ENCODE measurements at regions not wholly inside any gene's neighbourhood (a gene's known extent, or its start where the extent isn't known, plus 50 kb on each side); places are given as distances from the start of the nearest gene placed in this dataset.
A peak's percentile ranks its signal among the peaks of the same experiment; 100 is the strongest.

DNA sequence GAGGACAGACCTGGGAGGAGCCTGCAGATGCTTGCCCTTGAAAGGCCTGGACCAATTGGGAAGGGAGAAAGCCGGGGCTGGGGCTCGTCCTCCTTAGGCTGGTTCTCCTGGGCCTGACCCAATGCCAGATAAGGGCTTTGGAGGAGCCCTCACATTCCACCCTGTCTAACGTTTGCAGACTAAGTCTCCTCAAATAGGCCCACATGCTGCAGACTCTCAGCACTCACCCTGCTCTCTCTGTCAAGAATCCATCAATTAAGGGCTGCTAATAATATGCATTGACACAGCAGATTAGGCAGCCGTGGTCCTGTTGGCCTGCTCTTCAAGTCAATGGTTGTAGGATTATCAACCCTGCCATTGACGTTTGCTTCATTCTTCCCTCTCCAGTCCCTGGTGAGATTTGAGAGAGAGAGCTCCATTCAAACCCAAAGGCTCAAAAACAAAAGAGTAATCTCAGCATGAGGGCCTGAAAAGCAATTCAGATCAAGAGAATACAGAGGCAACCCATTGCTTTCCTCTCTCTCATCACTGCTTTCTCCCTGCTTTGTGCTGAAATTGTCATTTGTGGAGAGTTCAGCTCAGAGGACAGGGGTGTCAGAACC lies 167.6 kb downstream of the INSIG2 start:
- no peak for DNase-seq
- H3K27ac Mint-ChIP-seq (ENCODE audit: unreplicated experiment): peak overlapping the region; percentile 36
- H3K9me3 Mint-ChIP-seq (ENCODE audit: unreplicated experiment): no peaks in the 10 kb centered on the region
- TF ChIP-seq, protein P1, sequence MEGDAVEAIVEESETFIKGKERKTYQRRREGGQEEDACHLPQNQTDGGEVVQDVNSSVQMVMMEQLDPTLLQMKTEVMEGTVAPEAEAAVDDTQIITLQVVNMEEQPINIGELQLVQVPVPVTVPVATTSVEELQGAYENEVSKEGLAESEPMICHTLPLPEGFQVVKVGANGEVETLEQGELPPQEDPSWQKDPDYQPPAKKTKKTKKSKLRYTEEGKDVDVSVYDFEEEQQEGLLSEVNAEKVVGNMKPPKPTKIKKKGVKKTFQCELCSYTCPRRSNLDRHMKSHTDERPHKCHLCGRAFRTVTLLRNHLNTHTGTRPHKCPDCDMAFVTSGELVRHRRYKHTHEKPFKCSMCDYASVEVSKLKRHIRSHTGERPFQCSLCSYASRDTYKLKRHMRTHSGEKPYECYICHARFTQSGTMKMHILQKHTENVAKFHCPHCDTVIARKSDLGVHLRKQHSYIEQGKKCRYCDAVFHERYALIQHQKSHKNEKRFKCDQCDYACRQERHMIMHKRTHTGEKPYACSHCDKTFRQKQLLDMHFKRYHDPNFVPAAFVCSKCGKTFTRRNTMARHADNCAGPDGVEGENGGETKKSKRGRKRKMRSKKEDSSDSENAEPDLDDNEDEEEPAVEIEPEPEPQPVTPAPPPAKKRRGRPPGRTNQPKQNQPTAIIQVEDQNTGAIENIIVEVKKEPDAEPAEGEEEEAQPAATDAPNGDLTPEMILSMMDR (IDR thresholded peaks at IDR 0.05; ENCODE audit: partially characterized antibody, unreplicated experiment): no peak
- no peaks in the 10 kb centered on the region for H3K36me3 Mint-ChIP-seq (ENCODE audit: unreplicated experiment)
- H3K4me3 Mint-ChIP-seq (ENCODE audit: unreplicated experiment): no peak overlapping the region
- peaks cover 3% of the 10 kb centered on the region for H3K4me1 Mint-ChIP-seq (ENCODE audit: low read depth, unreplicated experiment)
- H3K27me3 Mint-ChIP-seq (ENCODE audit: unreplicated experiment): no peaks in the 10 kb centered on the region

DNA sequence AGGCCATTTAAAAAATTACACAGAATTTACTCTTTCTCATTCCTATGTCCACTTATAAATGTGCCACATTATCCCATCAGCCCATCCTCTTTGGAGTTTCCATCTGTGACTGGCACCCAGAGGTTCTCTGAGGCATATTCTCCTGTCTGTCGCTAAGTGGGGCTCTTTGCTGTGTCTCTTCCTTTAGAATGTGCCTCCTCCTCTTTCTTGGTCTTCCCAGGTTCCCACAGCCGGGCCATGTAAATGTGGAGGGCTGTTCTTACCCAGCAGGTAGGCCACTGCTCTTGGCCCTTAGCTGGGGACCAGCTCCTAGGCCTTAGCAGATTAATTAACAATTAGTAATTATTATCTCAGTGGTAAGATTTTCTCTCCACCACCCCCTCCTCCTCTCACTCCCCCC lies 167.0 kb downstream of the INSIG2 start:
- no peak overlapping the region for H3K4me3 Mint-ChIP-seq (ENCODE audit: unreplicated experiment)
- H3K9me3 Mint-ChIP-seq (ENCODE audit: unreplicated experiment): no peaks in the 10 kb centered on the region
- DNase-seq: no peak
- no peaks in the 10 kb centered on the region for H3K27me3 Mint-ChIP-seq (ENCODE audit: unreplicated experiment)
- H3K36me3 Mint-ChIP-seq (ENCODE audit: unreplicated experiment): no peaks in the 10 kb centered on the region
- no peak overlapping the region for H3K27ac Mint-ChIP-seq (ENCODE audit: unreplicated experiment)
- TF ChIP-seq, protein P1 (IDR thresholded peaks at IDR 0.05; ENCODE audit: partially characterized antibody, unreplicated experiment): no peak
- H3K4me1 Mint-ChIP-seq (ENCODE audit: low read depth, unreplicated experiment): peaks cover 3% of the 10 kb centered on the region

DNA sequence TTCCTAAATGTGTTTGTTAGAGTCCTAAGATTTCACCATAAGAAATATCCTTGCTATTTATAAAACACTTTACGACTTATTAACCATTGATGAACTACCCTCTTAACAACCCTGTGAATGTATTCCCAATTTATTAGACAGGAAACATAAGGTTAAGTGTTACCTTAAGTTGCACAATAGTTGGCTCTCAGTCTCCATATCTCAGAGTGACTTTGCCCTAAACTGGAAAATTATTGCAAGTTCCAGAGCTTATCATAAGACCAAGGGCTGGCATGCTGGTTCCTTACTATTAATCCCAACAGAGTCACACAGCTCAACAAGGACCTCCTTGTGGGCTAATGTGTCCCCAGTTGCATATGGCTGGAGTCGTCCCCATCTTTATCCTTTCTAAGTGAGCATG lies 165.8 kb downstream of the INSIG2 start:
- H3K27me3 Mint-ChIP-seq (ENCODE audit: unreplicated experiment): no peaks in the 10 kb centered on the region
- H3K4me3 Mint-ChIP-seq (ENCODE audit: unreplicated experiment): no peak overlapping the region
- H3K4me1 Mint-ChIP-seq (ENCODE audit: low read depth, unreplicated experiment): peaks cover 3% of the 10 kb centered on the region
- no peak for DNase-seq
- TF ChIP-seq, protein P1 (IDR thresholded peaks at IDR 0.05; ENCODE audit: partially characterized antibody, unreplicated experiment): no peak
- H3K9me3 Mint-ChIP-seq (ENCODE audit: unreplicated experiment): peaks cover 2% of the 10 kb centered on the region
- H3K36me3 Mint-ChIP-seq (ENCODE audit: unreplicated experiment): no peaks in the 10 kb centered on the region
- H3K27ac Mint-ChIP-seq (ENCODE audit: unreplicated experiment): no peak overlapping the region

DNA sequence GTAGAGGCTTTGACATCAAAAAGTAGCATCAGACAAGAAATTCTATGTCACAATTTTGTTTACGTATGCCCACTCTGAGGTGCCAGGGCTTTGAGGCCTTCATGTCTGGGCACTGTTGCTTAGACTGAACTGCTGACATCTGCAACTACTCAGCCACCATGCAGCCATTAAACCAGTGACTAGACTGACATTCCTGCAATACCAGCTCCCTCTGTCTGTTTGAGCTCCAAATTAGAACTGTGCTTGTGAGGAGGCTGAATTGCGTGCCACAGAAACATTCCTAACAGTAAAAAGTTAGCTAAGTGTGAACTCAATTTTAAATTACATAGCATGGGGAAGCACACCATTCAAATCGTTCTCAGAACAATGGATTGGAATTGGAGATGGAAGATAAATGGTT lies 163.2 kb downstream of the INSIG2 start:
- DNase-seq: no peak

DNA sequence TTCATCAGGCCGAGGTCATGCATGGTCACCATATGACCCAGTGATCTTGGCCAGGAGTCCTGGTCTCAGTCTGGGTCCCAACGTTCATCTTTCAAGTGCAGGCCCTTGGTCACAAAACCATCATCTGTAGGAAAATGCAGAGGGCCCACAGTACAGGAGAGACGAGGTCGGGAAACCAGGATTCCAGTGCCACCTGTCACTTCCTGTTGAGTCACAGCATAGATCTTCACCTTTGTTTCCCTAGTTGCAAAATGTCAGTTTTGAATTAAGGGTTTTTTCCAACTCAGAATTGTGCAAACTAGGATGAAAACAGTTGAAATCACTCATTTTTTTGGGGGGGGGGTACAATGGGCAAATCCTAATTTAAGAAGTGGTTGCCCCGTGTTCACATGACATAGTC lies 162.2 kb downstream of the INSIG2 start:
- Mint-ChIP-seq H3K27ac (ENCODE audit: unreplicated experiment) (no peak overlapping the region), H3K4me1 (ENCODE audit: low read depth, unreplicated experiment) (no peaks in the 10 kb centered on the region), H3K36me3 (ENCODE audit: unreplicated experiment) (no peaks in the 10 kb centered on the region), H3K9me3 (ENCODE audit: unreplicated experiment) (peaks cover 2% of the 10 kb centered on the region), H3K27me3 (ENCODE audit: unreplicated experiment) (no peaks in the 10 kb centered on the region), H3K4me3 (ENCODE audit: unreplicated experiment) (no peak overlapping the region)
- DNase-seq: no peak
- TF ChIP-seq, protein P1 (IDR thresholded peaks at IDR 0.05; ENCODE audit: partially characterized antibody, unreplicated experiment): no peak

More for the DNA sequence above, 163.2 kb downstream of the INSIG2 start:
- Mint-ChIP-seq H3K4me3 (ENCODE audit: unreplicated experiment) (no peak overlapping the region), H3K9me3 (ENCODE audit: unreplicated experiment) (peaks cover 2% of the 10 kb centered on the region), H3K27ac (ENCODE audit: unreplicated experiment) (no peak overlapping the region), H3K4me1 (ENCODE audit: low read depth, unreplicated experiment) (peaks cover 3% of the 10 kb centered on the region), H3K36me3 (ENCODE audit: unreplicated experiment) (no peaks in the 10 kb centered on the region), H3K27me3 (ENCODE audit: unreplicated experiment) (no peaks in the 10 kb centered on the region)
- TF ChIP-seq, protein P1 (IDR thresholded peaks at IDR 0.05; ENCODE audit: partially characterized antibody, unreplicated experiment): no peak
